NCI-H82 (cell line): ENCODE measurements at regions not wholly inside any gene's neighbourhood (a gene's known extent, or its start where the extent isn't known, plus 50 kb on each side); places are given as distances from the start of the nearest gene placed in this dataset.
"Not testable (repeated sequence)": the region's sequence is repeated elsewhere in the genome, so short reads cannot be mapped to it uniquely, and the experiment has no call there.

Source experiments
- DNase-seq: peaks from one replicate; lab custom pipeline; 2025; lab: John Stamatoyannopoulos, UW

GRCh38 chr3:72028307-72028706, 243.4 kb upstream of the PROK2 start:
- not testable (repeated sequence) for DNase-seq

GRCh38 chr3:72027728-72028127, 242.8 kb upstream of the PROK2 start:
- not testable (repeated sequence) for DNase-seq

GRCh38 chr3:72022027-72022426, 237.1 kb upstream of the PROK2 start:
- DNase-seq, result no peak

- DNase-seq, result no peak
Measured at GRCh38 chr3:72021531-72021930, 236.6 kb upstream of the PROK2 start.

GRCh38 chr3:72018343-72018984, 233.5 kb upstream of the PROK2 start:
- peak; percentile 26 for DNase-seq

- DNase-seq, result no peak
Measured at GRCh38 chr3:72017935-72018334, 233.0 kb upstream of the PROK2 start.

GRCh38 chr3:72017311-72017710, 232.4 kb upstream of the PROK2 start:
- no peak for DNase-seq

- no peak for DNase-seq
Measured at GRCh38 chr3:72015463-72015862, 230.5 kb upstream of the PROK2 start.

- no peak for DNase-seq
Measured at GRCh38 chr3:72013084-72013483, 228.1 kb upstream of the PROK2 start.

GRCh38 chr3:72012363-72012762, 227.4 kb upstream of the PROK2 start:
- no peak for DNase-seq

- DNase-seq, result no peak
Measured at GRCh38 chr3:72011485-72011884, 226.5 kb upstream of the PROK2 start.

GRCh38 chr3:72009851-72010443, 225.0 kb upstream of the PROK2 start:
- DNase-seq, result no peak

GRCh38 chr3:72008226-72008996, 223.5 kb upstream of the PROK2 start:
- DNase-seq, result no peak

- no peak for DNase-seq
Measured at GRCh38 chr3:72006631-72007556, 221.9 kb upstream of the PROK2 start.

- no peak for DNase-seq
Measured at GRCh38 chr3:72004749-72005292, 219.9 kb upstream of the PROK2 start.

- DNase-seq, result no peak
Measured at GRCh38 chr3:72003936-72004335, 219.0 kb upstream of the PROK2 start.

GRCh38 chr3:72001758-72002157, 216.8 kb upstream of the PROK2 start:
- DNase-seq, result no peak

- no peak for DNase-seq
Measured at GRCh38 chr3:71998995-71999673, 214.2 kb upstream of the PROK2 start.

- no peak for DNase-seq
Measured at GRCh38 chr3:71997066-71997653, 212.2 kb upstream of the PROK2 start.

- DNase-seq, result no peak
Measured at GRCh38 chr3:71994906-71995305, 210.0 kb upstream of the PROK2 start.

GRCh38 chr3:71994203-71994602, 209.3 kb upstream of the PROK2 start:
- DNase-seq, result no peak
